Adipocyte (in vitro differentiated cells): ENCODE measurements at regions not wholly inside any gene's neighbourhood (a gene's known extent, or its start where the extent isn't known, plus 50 kb on each side); places are given as distances from the start of the nearest gene placed in this dataset.
A peak's percentile ranks its signal among the peaks of the same experiment; 100 is the strongest.
"Not testable (repeated sequence)": the region's sequence is repeated elsewhere in the genome, so short reads cannot be mapped to it uniquely, and the experiment has no call there.

Experiments
- DNase-seq: peaks from one replicate; pipeline ENCODE4 v3.0.0-alpha.2; 2015; ENCODE audit warnings: low read depth
- H3K27me3 ChIP-seq: replicated peaks from 2 replicates; pipeline ENCODE4 v1.7.0; 2013; ENCODE audit warnings: mild to moderate bottlenecking, low read length, moderate library complexity; ENCODE audit not compliant: control insufficient read depth, insufficient read depth
- H3K36me3 ChIP-seq: 2 replicates; pipeline ENCODE4 v1.7.0; 2013; ENCODE audit warnings: low read length, mild to moderate bottlenecking, moderate library complexity; ENCODE audit not compliant: control insufficient read depth, insufficient read depth, severe bottlenecking
- H3K4me1 ChIP-seq: 2 replicates; pipeline ENCODE4 v1.7.0; 2013; ENCODE audit warnings: mild to moderate bottlenecking, low read length, moderate library complexity; ENCODE audit not compliant: control insufficient read depth, insufficient read depth
- H3K4me3 ChIP-seq: 2 replicates; pipeline ENCODE4 v1.7.0; 2013; ENCODE audit warnings: mild to moderate bottlenecking, low read length, moderate library complexity
- H3K9ac ChIP-seq: 2 replicates; pipeline ENCODE4 v1.7.0; 2013; ENCODE audit warnings: mild to moderate bottlenecking, low read length, moderate library complexity
- H3K9me3 ChIP-seq: 2 replicates; pipeline ENCODE4 v1.7.0; 2013; ENCODE audit warnings: mild to moderate bottlenecking, low read length, moderate library complexity; ENCODE audit not compliant: control insufficient read depth

DNA sequence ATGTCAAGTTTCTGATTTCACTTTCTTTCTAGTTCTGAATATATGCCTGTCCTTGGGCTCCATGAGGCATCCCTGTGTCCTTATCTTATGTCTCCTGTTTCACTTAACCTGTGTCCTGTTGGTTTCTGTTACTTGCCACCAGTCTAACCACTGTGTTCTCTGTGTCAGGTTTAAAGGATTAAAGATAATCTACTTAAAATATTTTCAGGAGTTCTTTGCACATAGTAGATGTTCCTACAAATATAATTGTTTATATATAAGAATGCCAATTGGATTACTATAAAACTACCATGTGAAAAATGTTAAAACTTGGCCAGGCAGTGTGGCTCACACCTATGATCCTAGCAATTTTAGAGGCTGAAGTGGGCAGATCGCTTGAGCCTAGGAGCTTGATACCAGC, 406.4 kb downstream of the CCER1 start:
- Histone ChIP-seq H3K4me3 (no peak overlapping the region), H3K9ac (no peak overlapping the region), H3K36me3 (no peaks in the 10 kb centered on the region), H3K9me3 (no peaks in the 10 kb centered on the region), H3K4me1 (no peaks in the 10 kb centered on the region), H3K27me3 (no peaks in the 10 kb centered on the region)
- DNase-seq: no peak

DNA sequence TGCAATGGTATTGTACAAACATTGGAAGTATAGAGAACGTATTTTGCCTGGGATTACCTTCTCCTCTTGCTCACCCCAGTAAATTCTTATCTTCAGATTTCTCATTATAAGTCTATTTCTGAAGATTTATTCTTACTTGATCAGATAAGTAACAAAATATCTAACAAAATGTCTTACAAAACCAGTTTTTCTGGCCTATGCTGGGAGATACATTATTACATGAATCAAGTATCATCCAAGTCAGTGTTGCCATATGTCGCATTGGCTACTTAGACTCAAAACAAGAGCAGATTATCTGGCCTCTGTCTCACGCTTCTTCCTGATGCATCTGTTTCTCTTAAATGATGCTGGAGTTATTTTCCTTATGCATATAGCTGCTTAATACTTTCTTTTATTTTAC, 408.5 kb downstream of the CCER1 start:
- no peak overlapping the region for H3K4me3 ChIP-seq
- no peak for DNase-seq
- H3K36me3 ChIP-seq: no peaks in the 10 kb centered on the region
- no peaks in the 10 kb centered on the region for H3K4me1 ChIP-seq
- no peaks in the 10 kb centered on the region for H3K9me3 ChIP-seq
- H3K27me3 ChIP-seq: no peaks in the 10 kb centered on the region
- H3K9ac ChIP-seq: no peak overlapping the region

DNA sequence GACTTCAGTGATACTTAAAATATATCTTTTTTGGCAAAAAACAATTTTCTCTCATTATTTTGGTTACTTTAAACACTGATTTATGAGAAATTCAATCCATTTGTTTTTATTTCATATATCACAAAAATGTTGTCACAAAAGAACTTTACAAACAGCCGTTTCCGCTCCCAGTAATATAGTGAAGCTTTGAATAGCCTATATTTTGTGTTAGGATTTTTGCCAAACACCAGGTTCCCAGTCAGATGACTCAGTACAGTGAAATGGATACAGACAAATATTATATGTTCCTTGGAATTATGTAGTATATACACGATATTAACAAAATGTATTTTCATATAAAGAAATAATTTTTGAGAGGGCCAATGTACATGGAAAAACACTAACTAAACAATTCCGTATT, 411.1 kb downstream of the CCER1 start:
- Histone ChIP-seq H3K27me3 (no peaks in the 10 kb centered on the region), H3K36me3 (no peaks in the 10 kb centered on the region), H3K4me3 (no peak overlapping the region), H3K9me3 (no peaks in the 10 kb centered on the region), H3K4me1 (no peaks in the 10 kb centered on the region), H3K9ac (no peak overlapping the region)
- DNase-seq: no peak

DNA sequence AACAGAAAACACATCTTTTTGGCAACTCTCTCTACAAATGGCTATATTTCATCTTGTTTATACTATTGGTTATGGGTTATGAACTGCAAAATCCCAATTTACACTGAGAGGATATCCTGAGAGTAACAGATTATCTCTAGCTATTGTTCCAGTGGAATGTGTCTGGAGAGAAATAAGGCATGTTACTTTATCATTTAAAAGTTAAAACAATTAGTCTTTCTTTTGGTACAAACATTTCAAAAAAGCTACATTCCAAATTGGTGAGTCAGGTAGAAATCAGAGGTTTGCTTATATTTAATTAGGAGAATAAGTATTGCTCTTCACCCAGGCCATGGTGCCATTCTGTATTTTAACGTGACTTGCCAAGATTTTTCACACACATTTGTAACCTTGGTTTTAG, 411.6 kb downstream of the CCER1 start:
- no peaks in the 10 kb centered on the region for H3K27me3 ChIP-seq
- DNase-seq: peak; percentile 26
- H3K4me1 ChIP-seq: no peaks in the 10 kb centered on the region
- no peak overlapping the region for H3K9ac ChIP-seq
- H3K9me3 ChIP-seq: no peaks in the 10 kb centered on the region
- no peaks in the 10 kb centered on the region for H3K36me3 ChIP-seq
- no peak overlapping the region for H3K4me3 ChIP-seq

DNA sequence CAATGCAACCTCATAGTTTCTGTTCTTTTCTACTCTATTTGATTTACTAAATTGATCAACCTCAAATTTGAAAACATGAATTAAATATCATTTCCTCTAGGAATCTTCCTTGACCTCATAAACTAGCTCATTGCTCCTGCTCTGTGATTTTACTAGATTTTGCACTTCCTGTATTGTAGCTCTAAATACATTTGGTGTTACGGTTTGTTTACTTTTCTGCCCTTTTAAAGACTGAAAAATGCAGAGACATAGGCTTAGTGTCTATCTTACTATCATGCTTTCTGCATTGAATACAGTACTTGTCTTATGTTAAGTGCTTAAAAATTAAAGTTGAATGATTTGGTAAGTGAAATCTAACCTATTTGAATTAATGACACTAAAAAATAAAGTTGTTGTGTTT, 412.1 kb downstream of the CCER1 start:
- not testable (repeated sequence) for H3K4me3 ChIP-seq, H3K4me1 ChIP-seq, DNase-seq, H3K36me3 ChIP-seq, H3K9me3 ChIP-seq, H3K27me3 ChIP-seq, H3K9ac ChIP-seq

DNA sequence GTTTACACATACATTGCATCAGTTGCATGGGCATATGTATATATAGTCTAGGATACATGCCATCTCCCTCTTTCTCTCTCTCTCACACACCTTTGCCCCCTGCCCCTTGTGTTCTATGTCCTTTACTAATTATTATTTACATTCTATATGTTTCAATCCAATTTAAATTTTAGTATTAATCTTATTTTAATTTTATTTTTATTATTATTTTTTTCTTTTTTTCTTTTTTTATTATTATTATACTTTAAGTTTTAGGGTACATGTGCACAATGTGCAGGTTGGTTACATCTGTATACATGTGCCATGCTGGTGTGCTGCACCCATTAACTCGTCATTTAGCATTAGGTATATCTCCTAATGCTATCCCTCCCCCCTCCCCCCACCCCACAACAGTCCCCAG, 421.1 kb downstream of the CCER1 start:
- H3K9me3 ChIP-seq, H3K4me1 ChIP-seq, H3K36me3 ChIP-seq, H3K27me3 ChIP-seq, H3K9ac ChIP-seq, H3K4me3 ChIP-seq, DNase-seq: not testable (repeated sequence)

DNA sequence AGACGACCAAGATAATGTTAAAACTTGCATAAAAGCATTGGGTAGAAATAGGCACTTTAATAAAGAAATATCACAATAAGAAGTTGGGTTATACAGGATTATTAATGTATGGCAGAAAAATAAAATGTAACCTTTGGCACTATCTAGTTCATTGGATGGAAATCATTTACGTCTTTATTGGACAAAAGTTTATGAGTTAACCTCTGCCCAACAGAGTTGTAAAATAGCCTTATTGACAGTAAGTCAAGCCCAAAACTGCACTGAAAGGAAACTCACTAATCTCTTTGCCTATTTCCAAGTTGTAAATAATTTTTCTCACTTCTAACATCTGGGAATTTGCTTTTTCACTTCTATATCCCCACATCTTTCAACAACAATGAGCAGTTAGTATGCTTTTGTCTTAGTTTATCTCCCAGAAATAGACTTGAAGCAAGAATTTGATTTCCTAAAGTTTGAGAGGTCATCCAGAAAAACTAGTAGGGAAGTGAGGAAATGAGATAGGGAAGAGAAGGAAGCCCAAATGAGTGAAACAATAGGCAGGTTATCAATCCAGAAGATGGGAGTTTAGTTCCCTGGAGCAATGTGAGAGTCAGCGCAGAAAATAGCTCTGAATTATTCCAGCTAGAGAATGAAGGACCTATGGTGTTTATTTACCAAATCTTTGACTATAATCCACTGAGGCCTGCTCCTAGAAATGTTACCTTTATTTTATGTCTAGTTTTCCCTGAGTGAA, 434.8 kb downstream of the CCER1 start:
- Histone ChIP-seq H3K36me3 (no peaks in the 10 kb centered on the region), H3K4me3 (no peak overlapping the region), H3K27me3 (no peaks in the 10 kb centered on the region), H3K9ac (no peak overlapping the region), H3K4me1 (peaks cover 11% of the 10 kb centered on the region), H3K9me3 (no peaks in the 10 kb centered on the region)
- no peak for DNase-seq

DNA sequence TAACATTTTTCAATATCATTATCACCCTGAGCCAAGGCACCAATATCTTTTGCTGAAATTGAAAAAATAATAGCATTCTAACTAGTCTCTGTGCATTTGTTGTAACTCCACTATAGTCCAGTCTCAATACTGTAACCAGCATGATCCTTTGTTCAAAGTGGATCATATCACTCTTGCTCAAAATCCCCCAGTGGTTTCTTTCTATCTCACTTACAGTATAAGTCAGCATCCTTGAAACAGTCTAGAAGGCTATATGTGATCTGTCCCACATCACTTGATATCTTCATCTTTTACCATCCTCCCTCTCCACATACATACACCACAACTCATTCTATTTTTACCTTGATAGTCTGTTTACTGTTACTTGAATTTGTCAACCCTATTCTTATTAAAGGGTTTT, 435.7 kb downstream of the CCER1 start:
- Histone ChIP-seq H3K36me3 (no peaks in the 10 kb centered on the region), H3K4me1 (peaks cover 16% of the 10 kb centered on the region), H3K9ac (no peak overlapping the region), H3K27me3 (no peaks in the 10 kb centered on the region), H3K9me3 (no peaks in the 10 kb centered on the region), H3K4me3 (no peak overlapping the region)
- DNase-seq: no peak

DNA sequence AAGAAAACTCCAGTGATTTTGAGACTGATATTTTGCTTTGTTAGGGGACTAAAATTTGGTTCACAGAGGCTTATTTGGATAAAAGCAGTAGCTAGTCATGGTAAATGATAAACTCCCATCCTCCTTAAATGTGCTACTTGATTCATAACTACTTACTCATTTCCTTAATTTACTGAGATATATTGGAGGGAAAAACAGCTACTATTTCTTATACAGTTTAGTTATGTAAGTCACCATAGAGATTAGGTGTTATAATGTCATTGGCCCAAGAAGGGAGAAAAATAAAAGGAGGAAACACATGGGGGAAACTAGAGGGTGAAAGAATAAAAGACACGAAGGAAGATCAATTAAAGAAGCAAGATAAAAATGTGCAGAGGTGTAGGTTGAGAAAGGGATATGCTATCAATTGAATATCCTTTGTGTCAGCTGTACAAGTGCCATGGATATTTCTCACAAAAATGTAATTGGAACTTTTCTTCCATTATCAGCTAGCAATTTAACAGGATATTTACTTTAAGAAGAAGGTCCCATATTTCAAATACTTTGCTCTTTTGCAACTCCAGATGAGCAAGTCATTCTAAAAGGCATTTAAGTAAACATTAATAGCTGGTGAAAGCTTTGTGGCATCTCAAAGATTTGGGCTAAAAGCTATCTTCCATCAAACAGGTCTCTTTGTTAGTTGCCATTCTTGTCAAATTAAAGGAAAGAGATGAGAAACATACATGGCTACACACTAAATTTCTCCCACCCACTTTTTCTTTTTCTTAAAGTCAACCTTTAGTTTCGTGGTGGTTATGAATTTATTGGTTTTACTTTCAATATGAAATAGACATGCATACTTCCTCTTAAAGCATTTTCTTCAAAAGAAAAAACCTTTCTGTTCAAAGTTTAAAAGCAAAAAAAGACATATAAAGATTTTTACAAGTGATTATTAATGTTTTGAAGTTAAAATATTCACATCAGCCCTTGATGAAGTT, 439.5 kb downstream of the CCER1 start:
- Histone ChIP-seq H3K9ac (no peak overlapping the region), H3K27me3 (no peaks in the 10 kb centered on the region), H3K36me3 (no peaks in the 10 kb centered on the region), H3K4me1 (peaks cover 19% of the 10 kb centered on the region), H3K4me3 (peak overlapping the region; percentile 46), H3K9me3 (no peaks in the 10 kb centered on the region)
- peak; percentile 58 for DNase-seq

DNA sequence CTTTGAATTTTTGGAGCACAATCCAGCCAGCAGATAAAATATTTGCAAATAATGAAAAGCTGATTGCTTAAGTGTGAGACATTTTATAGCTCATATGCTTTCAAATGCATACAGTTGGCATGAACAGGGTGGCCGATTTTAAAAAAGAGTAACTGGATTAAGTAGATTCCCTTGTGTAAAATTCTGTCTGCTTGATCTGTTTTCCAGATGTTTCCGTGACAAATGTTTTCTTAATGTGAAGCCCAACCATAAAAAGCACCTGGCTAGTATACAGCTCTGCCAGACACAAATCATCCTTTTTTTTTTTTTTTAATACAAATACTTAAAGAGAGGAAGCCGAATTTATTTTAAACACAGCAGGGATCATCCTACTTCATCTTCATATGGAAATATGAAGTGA, 440.7 kb downstream of the CCER1 start:
- no peak overlapping the region for H3K4me3 ChIP-seq
- peak; percentile 28 for DNase-seq

DNA sequence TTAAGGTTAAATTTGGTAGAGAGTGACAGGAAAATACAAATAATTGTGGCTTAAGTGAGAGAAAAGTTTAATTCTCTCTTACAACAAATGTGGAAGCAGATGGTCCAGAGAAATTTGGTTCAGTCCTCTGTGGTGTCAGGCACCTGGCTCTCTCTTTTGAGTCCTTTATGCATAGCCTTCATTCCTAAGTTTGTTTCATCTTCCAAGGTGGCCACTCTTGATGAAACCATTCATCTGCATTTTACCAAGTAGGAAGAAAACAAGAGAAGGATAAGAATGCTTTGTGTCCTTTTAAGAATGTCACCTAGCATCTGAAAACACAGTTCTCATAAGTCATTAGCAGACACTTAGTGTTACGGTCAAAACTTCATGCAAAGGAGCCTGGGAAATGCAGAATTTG, 442.5 kb downstream of the CCER1 start:
- H3K27me3 ChIP-seq: no peaks in the 10 kb centered on the region
- no peak for DNase-seq
- H3K9ac ChIP-seq: no peak overlapping the region

More for the DNA sequence above, 440.7 kb downstream of the CCER1 start:
- H3K4me1 ChIP-seq: peaks cover 19% of the 10 kb centered on the region
- no peaks in the 10 kb centered on the region for H3K36me3 ChIP-seq
- no peak overlapping the region for H3K9ac ChIP-seq
- H3K27me3 ChIP-seq: no peaks in the 10 kb centered on the region
- no peaks in the 10 kb centered on the region for H3K9me3 ChIP-seq

More for the DNA sequence above, 442.5 kb downstream of the CCER1 start:
- Histone ChIP-seq H3K4me1 (peaks cover 19% of the 10 kb centered on the region), H3K36me3 (no peaks in the 10 kb centered on the region), H3K9me3 (no peaks in the 10 kb centered on the region), H3K4me3 (no peak overlapping the region)
